GM12878 (cell line): ENCODE measurements at regions not wholly inside any gene's neighbourhood (a gene's known extent, or its start where the extent isn't known, plus 50 kb on each side); places are given as distances from the start of the nearest gene placed in this dataset.

Experiments
- GABPA ChIP-seq: IDR thresholded peaks from 2 replicates; pipeline ENCODE4 v1.6.1; 2014; ENCODE audit warnings: antibody characterized with exemption, low read depth, mild to moderate bottlenecking, inconsistent platforms
- IKZF2 ChIP-seq, 2 experiments: fragments of 450-650 bp; IDR thresholded peaks; 2 replicates each; pipeline ENCODE4 v1.6.1; 2017; ENCODE audit warnings: mild to moderate bottlenecking in 2 of 2, moderate library complexity in 2 of 2
- RELA ChIP-seq: fragments of 450-650 bp; IDR thresholded peaks from 2 replicates; pipeline ENCODE4 v1.8.0; 2014; ENCODE audit warnings: borderline replicate concordance; ENCODE audit not compliant: partially characterized antibody
- STAT3 ChIP-seq: IDR thresholded peaks from 2 replicates; pipeline ENCODE4 v1.6.1; 2011; ENCODE audit warnings: low read depth, low read length, improper control_type of control experiment
- TF ChIP-seq, protein P1 (sequence below): IDR thresholded peaks from 2 replicates; pipeline ENCODE4 v1.6.1; 2012; ENCODE audit warnings: improper control_type of control experiment, low read depth, low read length; ENCODE audit not compliant: insufficient replicate concordance
- TF ChIP-seq, protein P2 (sequence below): IDR thresholded peaks from 2 replicates; pipeline ENCODE4 v1.6.1; 2011; ENCODE audit warnings: mild to moderate bottlenecking, low read depth, low read length, moderate library complexity; ENCODE audit not compliant: insufficient replicate concordance
- TF ChIP-seq, protein P3 (sequence below): fragments of 450-650 bp; IDR thresholded peaks from 2 replicates; pipeline ENCODE4 v1.6.1; 2017; ENCODE audit warnings: mild to moderate bottlenecking, low read depth, inconsistent platforms; ENCODE audit not compliant: poor library complexity, severe bottlenecking
- TF ChIP-seq, protein P4 (sequence below): fragments of 450-650 bp; formaldehyde crosslinking; IDR thresholded peaks from 2 replicates; pipeline ENCODE4 v1.4.0; 2022; ENCODE audit warnings: mild to moderate bottlenecking, moderate library complexity

DNA sequence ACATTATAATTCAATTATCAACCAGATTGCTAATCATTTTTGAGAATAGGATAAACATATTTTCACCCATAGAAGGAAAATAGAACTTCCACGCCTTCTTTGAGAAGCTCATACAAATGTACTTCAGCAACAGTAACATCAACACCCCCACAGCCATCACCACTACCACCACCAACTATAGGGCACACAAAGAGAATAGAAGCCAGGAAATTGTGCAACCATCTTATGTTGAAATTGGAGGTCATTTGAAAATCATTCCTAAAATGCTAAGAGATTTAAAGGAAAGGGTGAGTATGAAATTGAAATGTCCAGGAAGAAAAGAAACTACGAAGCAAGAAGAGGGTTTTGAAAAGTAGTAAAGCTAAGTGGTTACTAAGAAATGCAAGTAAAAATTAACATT is 563.4 kb downstream of the ZNF804A start (continued):
- TF ChIP-seq RELA = no peak
- no peak for TF ChIP-seq STAT3
- no peak for TF ChIP-seq IKZF2 (IDR thresholded peaks at IDR 0.05)
- TF ChIP-seq, protein P1, sequence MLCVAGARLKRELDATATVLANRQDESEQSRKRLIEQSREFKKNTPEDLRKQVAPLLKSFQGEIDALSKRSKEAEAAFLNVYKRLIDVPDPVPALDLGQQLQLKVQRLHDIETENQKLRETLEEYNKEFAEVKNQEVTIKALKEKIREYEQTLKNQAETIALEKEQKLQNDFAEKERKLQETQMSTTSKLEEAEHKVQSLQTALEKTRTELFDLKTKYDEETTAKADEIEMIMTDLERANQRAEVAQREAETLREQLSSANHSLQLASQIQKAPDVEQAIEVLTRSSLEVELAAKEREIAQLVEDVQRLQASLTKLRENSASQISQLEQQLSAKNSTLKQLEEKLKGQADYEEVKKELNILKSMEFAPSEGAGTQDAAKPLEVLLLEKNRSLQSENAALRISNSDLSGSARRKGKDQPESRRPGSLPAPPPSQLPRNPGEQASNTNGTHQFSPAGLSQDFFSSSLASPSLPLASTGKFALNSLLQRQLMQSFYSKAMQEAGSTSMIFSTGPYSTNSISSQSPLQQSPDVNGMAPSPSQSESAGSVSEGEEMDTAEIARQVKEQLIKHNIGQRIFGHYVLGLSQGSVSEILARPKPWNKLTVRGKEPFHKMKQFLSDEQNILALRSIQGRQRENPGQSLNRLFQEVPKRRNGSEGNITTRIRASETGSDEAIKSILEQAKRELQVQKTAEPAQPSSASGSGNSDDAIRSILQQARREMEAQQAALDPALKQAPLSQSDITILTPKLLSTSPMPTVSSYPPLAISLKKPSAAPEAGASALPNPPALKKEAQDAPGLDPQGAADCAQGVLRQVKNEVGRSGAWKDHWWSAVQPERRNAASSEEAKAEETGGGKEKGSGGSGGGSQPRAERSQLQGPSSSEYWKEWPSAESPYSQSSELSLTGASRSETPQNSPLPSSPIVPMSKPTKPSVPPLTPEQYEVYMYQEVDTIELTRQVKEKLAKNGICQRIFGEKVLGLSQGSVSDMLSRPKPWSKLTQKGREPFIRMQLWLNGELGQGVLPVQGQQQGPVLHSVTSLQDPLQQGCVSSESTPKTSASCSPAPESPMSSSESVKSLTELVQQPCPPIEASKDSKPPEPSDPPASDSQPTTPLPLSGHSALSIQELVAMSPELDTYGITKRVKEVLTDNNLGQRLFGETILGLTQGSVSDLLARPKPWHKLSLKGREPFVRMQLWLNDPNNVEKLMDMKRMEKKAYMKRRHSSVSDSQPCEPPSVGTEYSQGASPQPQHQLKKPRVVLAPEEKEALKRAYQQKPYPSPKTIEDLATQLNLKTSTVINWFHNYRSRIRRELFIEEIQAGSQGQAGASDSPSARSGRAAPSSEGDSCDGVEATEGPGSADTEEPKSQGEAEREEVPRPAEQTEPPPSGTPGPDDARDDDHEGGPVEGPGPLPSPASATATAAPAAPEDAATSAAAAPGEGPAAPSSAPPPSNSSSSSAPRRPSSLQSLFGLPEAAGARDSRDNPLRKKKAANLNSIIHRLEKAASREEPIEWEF = no peak
- TF ChIP-seq, protein P2, sequence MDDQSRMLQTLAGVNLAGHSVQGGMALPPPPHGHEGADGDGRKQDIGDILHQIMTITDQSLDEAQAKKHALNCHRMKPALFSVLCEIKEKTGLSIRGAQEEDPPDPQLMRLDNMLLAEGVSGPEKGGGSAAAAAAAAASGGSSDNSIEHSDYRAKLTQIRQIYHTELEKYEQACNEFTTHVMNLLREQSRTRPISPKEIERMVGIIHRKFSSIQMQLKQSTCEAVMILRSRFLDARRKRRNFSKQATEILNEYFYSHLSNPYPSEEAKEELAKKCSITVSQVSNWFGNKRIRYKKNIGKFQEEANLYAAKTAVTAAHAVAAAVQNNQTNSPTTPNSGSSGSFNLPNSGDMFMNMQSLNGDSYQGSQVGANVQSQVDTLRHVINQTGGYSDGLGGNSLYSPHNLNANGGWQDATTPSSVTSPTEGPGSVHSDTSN = no peak
- TF ChIP-seq, protein P3, sequence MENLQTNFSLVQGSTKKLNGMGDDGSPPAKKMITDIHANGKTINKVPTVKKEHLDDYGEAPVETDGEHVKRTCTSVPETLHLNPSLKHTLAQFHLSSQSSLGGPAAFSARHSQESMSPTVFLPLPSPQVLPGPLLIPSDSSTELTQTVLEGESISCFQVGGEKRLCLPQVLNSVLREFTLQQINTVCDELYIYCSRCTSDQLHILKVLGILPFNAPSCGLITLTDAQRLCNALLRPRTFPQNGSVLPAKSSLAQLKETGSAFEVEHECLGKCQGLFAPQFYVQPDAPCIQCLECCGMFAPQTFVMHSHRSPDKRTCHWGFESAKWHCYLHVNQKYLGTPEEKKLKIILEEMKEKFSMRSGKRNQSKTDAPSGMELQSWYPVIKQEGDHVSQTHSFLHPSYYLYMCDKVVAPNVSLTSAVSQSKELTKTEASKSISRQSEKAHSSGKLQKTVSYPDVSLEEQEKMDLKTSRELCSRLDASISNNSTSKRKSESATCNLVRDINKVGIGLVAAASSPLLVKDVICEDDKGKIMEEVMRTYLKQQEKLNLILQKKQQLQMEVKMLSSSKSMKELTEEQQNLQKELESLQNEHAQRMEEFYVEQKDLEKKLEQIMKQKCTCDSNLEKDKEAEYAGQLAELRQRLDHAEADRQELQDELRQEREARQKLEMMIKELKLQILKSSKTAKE = no peak
- no peak for TF ChIP-seq GABPA
- TF ChIP-seq, protein P4, sequence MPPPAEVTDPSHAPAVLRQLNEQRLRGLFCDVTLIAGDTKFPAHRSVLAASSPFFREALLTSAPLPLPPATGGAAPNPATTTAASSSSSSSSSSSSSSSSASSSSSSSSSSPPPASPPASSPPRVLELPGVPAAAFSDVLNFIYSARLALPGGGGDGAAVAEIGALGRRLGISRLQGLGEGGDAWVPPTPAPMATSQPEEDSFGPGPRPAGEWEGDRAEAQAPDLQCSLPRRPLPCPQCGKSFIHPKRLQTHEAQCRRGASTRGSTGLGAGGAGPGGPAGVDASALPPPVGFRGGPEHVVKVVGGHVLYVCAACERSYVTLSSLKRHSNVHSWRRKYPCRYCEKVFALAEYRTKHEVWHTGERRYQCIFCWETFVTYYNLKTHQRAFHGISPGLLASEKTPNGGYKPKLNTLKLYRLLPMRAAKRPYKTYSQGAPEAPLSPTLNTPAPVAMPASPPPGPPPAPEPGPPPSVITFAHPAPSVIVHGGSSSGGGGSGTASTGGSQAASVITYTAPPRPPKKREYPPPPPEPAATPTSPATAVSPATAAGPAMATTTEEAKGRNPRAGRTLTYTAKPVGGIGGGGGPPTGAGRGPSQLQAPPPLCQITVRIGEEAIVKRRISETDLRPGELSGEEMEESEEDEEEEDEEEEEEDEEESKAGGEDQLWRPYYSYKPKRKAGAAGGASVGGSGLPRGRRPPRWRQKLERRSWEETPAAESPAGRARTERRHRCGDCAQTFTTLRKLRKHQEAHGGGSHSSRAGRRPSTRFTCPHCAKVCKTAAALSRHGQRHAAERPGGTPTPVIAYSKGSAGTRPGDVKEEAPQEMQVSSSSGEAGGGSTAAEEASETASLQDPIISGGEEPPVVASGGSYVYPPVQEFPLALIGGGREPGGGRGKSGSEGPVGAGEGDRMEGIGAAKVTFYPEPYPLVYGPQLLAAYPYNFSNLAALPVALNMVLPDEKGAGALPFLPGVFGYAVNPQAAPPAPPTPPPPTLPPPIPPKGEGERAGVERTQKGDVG (CRISPR knock-in tag) = no peak
